ENCODE measurements at regions not wholly inside any gene's neighbourhood (a gene's known extent, or its start where the extent isn't known, plus 50 kb on each side); places are given as distances from the start of the nearest gene placed in this dataset.
A peak's percentile ranks its signal among the peaks of the same experiment; 100 is the strongest.

DNA sequence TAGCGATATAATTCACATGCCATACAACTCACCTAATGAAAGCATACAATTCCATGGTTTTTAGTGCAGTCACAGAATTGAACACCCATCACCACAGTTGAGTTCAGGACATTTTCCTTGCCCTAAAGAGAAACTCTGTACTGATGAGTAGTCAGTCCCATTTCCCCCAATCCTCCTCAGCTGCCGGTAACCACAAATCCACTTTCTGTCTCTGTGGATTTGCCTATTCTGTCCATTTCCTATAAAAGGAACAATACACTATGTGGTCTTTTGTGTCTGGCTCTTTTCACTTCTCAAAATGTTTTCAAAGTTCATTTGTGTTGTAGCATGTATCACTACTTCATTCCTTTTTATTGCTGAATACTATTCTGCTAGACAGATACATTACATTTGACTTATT lies 67.9 kb upstream of the TGM3 start:
- H3K4me1 ChIP-seq (ENCODE audit: insufficient read depth, insufficient read length) = peaks cover 2% of the 10 kb centered on the region
- H3K36me3 ChIP-seq (ENCODE audit: insufficient read depth, insufficient read length, low read length) = no peaks in the 10 kb centered on the region
- H3K4me3 ChIP-seq (ENCODE audit: insufficient read length, low read depth) = no peak overlapping the region
- no peaks in the 10 kb centered on the region for H3K27me3 ChIP-seq (ENCODE audit: insufficient read depth, insufficient read length)
- no peak overlapping the region for H3K9ac ChIP-seq (ENCODE audit: insufficient read length, low read depth)
- H3K9me3 ChIP-seq (ENCODE audit: insufficient read depth, low read length) = no peaks in the 10 kb centered on the region
- no peak for TF ChIP-seq YY1 (IDR thresholded peaks at IDR 0.05; ENCODE audit: insufficient read depth, insufficient read length)
- TF ChIP-seq ZNF274 (IDR thresholded peaks at IDR 0.05; ENCODE audit: low read depth, low read length) = no peak
- TF ChIP-seq SUZ12 (IDR thresholded peaks at IDR 0.05; ENCODE audit: extremely low read depth, insufficient read depth, insufficient read length) = no peak
- no peak for DNase-seq (ENCODE audit: low read depth, low spot score)

DNA sequence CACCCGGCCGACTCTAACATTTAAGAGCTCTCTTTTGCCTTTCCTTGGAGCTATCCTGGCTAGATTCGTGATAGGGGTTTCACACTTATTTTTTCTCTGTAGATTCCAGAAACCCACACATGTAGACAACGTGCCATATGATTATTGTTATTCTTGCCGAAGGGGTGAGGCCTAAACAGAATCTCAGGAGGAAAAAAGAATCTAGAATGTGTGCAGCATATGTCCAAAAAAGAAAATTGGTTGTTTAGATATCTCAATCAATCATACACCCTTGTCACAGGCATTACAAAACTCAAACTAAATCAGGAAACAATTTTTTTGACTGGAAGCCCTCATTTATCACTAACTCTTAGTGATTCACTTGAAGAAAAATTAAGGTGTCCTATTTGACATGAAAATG lies 66.9 kb upstream of the TGM3 start:
- no peak for TF ChIP-seq SUZ12 (IDR thresholded peaks at IDR 0.05; ENCODE audit: extremely low read depth, insufficient read depth, insufficient read length)
- TF ChIP-seq ZNF274 (IDR thresholded peaks at IDR 0.05; ENCODE audit: low read depth, low read length) = no peak
- TF ChIP-seq YY1 (IDR thresholded peaks at IDR 0.05; ENCODE audit: insufficient read depth, insufficient read length) = no peak
- H3K9ac ChIP-seq (ENCODE audit: insufficient read length, low read depth) = no peak overlapping the region
- DNase-seq (ENCODE audit: low read depth, low spot score) = no peak
- H3K4me3 ChIP-seq (ENCODE audit: insufficient read length, low read depth) = no peak overlapping the region
- peaks cover 2% of the 10 kb centered on the region for H3K4me1 ChIP-seq (ENCODE audit: insufficient read depth, insufficient read length)
- no peaks in the 10 kb centered on the region for H3K27me3 ChIP-seq (ENCODE audit: insufficient read depth, insufficient read length)
- H3K9me3 ChIP-seq (ENCODE audit: insufficient read depth, low read length) = no peaks in the 10 kb centered on the region
- H3K36me3 ChIP-seq (ENCODE audit: insufficient read depth, insufficient read length, low read length) = no peaks in the 10 kb centered on the region

DNA sequence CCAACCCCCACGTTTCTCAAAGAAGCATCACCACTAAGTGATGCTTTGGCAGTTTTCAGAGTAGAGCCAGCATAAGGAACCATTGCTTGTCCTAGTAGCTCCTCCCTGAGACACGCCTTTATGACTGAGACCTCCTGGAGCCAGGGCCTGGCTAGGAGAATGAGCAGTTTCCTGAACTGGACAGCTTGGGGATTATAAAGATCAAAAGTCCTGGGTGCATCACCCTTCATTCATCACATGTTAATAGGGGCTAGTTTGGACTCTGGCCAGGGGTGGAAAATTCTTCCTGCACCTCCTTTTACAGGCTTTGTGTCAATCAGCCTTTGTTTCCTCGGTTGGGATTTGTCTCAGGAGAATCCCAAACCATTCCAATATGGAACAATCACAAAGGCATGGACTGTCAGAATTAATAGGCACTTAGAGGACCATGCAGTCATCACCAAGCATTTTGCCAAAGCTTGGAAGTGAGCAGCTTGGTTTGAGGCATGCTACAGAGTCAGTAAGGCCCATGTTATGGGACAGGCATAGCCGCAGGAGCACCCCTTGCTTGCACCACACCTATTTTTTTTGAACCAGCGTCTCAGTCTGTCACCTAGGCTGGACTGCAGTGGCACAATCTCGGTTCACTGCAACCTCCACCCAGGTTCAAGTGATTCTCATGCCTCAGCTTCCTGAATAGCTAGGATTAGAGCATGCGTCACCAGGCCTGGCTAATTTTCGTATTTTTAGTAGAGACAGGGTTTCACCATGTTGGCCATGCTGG lies 64.9 kb upstream of the TGM3 start:
- Histone ChIP-seq H3K4me3 (ENCODE audit: insufficient read length, low read depth) (no peak overlapping the region), H3K9me3 (ENCODE audit: insufficient read depth, low read length) (no peaks in the 10 kb centered on the region), H3K36me3 (ENCODE audit: insufficient read depth, insufficient read length, low read length) (no peaks in the 10 kb centered on the region), H3K9ac (ENCODE audit: insufficient read length, low read depth) (no peak overlapping the region), H3K27me3 (ENCODE audit: insufficient read depth, insufficient read length) (no peaks in the 10 kb centered on the region), H3K4me1 (ENCODE audit: insufficient read depth, insufficient read length) (peaks cover 2% of the 10 kb centered on the region)
- no peak for DNase-seq (ENCODE audit: low read depth, low spot score)
- TF ChIP-seq ZNF274 (IDR thresholded peaks at IDR 0.05; ENCODE audit: low read depth, low read length) (no peak), SUZ12 (IDR thresholded peaks at IDR 0.05; ENCODE audit: extremely low read depth, insufficient read depth, insufficient read length) (no peak), YY1 (IDR thresholded peaks at IDR 0.05; ENCODE audit: insufficient read depth, insufficient read length) (no peak)

DNA sequence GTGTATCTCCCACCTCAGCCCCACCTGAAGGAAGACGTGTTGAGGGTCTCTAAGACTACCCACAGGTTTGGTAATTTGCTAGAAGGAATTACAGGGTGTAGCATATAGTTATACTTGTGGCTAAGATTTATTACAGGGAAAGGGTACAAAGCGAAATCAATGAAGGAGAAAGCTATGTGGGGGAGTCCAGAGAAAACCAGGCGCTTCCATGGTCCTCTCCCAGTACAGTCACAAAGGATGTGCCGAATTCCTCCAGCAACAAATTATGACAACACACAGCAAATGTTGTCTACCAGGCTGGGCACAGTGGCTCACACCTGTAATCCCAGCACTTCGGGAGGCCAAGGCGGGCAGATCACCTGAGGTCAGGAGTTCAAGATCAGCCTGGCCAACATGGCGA lies 64.1 kb upstream of the TGM3 start:
- no peak overlapping the region for H3K4me3 ChIP-seq (ENCODE audit: insufficient read length, low read depth)
- no peaks in the 10 kb centered on the region for H3K9me3 ChIP-seq (ENCODE audit: insufficient read depth, low read length)
- no peaks in the 10 kb centered on the region for H3K36me3 ChIP-seq (ENCODE audit: insufficient read depth, insufficient read length, low read length)
- no peak overlapping the region for H3K9ac ChIP-seq (ENCODE audit: insufficient read length, low read depth)
- no peak for TF ChIP-seq SUZ12 (IDR thresholded peaks at IDR 0.05; ENCODE audit: extremely low read depth, insufficient read depth, insufficient read length)
- TF ChIP-seq YY1 (IDR thresholded peaks at IDR 0.05; ENCODE audit: insufficient read depth, insufficient read length) = no peak
- TF ChIP-seq ZNF274 (IDR thresholded peaks at IDR 0.05; ENCODE audit: low read depth, low read length) = no peak
- no peak for DNase-seq (ENCODE audit: low read depth, low spot score)
- no peaks in the 10 kb centered on the region for H3K27me3 ChIP-seq (ENCODE audit: insufficient read depth, insufficient read length)
- H3K4me1 ChIP-seq (ENCODE audit: insufficient read depth, insufficient read length) = peaks cover 2% of the 10 kb centered on the region

DNA sequence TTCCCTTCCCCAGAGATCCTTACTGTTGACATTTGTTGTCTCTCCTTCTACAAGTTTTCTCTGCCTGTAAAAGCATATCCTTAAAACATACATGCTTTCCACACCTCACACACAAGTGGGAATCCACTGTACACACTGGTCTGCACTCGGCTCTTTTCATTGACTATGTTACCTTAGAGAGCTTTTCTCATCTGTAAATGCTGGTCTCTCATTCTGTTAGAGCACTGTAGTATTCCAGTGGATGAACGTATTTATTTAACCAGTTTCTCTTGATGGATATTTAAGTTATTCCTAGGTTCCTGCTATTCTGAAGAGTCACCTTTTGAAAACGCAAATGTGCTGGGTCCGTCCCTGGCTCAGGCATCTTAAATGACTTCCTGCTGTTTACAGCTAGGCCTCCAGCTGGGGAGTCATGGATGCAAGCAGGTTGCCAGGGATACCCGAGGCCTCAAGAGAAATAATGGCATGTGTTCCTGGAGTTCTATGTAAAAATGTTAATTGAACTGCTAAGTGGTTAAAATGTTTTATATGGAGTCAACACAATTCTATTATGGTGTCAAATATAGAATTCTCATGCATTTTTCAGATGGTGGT lies 61.1 kb upstream of the TGM3 start:
- no peak overlapping the region for H3K9ac ChIP-seq (ENCODE audit: insufficient read length, low read depth)
- peak; percentile 63 for DNase-seq (ENCODE audit: low read depth, low spot score)
- no peaks in the 10 kb centered on the region for H3K36me3 ChIP-seq (ENCODE audit: insufficient read depth, insufficient read length, low read length)
- no peaks in the 10 kb centered on the region for H3K27me3 ChIP-seq (ENCODE audit: insufficient read depth, insufficient read length)
- peaks cover 2% of the 10 kb centered on the region for H3K4me1 ChIP-seq (ENCODE audit: insufficient read depth, insufficient read length)
- no peaks in the 10 kb centered on the region for H3K9me3 ChIP-seq (ENCODE audit: insufficient read depth, low read length)
- TF ChIP-seq SUZ12 (IDR thresholded peaks at IDR 0.05; ENCODE audit: extremely low read depth, insufficient read depth, insufficient read length) (no peak), YY1 (IDR thresholded peaks at IDR 0.05; ENCODE audit: insufficient read depth, insufficient read length) (no peak), ZNF274 (IDR thresholded peaks at IDR 0.05; ENCODE audit: low read depth, low read length) (no peak)
- H3K4me3 ChIP-seq (ENCODE audit: insufficient read length, low read depth) = no peak overlapping the region

DNA sequence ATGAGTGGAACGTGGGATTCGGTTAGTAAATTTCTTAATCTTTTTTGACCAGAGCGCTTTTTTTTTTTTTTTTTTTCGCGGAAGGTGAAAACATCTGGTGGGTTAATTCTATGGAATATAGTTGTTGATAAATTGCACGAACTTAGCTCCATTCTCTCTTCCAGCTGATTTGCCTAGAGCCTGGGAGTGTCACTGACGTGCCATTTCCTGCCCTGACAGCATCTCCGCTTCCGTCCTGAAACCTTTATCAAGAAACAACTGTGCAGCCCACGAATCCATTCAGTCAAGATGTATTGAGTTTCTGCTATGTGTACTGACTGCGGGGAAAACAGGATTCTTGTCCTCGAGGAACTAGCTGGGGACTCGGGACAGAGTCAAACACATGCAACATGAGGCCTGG lies 59.5 kb upstream of the TGM3 start:
- TF ChIP-seq ZNF274 (IDR thresholded peaks at IDR 0.05; ENCODE audit: low read depth, low read length) (no peak), SUZ12 (IDR thresholded peaks at IDR 0.05; ENCODE audit: extremely low read depth, insufficient read depth, insufficient read length) (no peak), YY1 (IDR thresholded peaks at IDR 0.05; ENCODE audit: insufficient read depth, insufficient read length) (no peak)
- no peak for DNase-seq (ENCODE audit: low read depth, low spot score)
- Histone ChIP-seq H3K36me3 (ENCODE audit: insufficient read depth, insufficient read length, low read length) (no peaks in the 10 kb centered on the region), H3K27me3 (ENCODE audit: insufficient read depth, insufficient read length) (no peaks in the 10 kb centered on the region), H3K9ac (ENCODE audit: insufficient read length, low read depth) (no peak overlapping the region), H3K4me3 (ENCODE audit: insufficient read length, low read depth) (no peak overlapping the region), H3K4me1 (ENCODE audit: insufficient read depth, insufficient read length) (no peaks in the 10 kb centered on the region), H3K9me3 (ENCODE audit: insufficient read depth, low read length) (no peaks in the 10 kb centered on the region)

DNA sequence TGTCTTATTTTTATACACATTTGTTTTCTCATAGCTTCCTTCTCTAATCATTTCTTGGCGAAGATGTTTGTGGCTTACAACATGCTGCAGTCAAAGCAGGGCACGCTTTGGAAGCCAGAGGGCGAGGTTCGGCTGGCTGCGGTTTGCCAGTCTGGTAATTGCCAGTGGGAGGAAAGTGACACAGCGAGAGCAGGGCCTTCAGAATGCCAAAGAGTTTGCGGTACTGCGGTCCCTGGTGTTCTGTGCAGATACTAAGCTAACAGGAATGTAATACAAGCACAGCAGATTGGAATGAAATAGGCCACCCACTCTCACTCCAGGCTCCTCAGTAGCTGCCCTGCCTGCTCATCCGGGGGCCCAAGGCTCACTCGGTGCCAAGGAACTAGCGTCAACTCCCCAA lies 58.7 kb upstream of the TGM3 start:
- no peaks in the 10 kb centered on the region for H3K36me3 ChIP-seq (ENCODE audit: insufficient read depth, insufficient read length, low read length)
- no peak for DNase-seq (ENCODE audit: low read depth, low spot score)
- H3K9me3 ChIP-seq (ENCODE audit: insufficient read depth, low read length) = no peaks in the 10 kb centered on the region
- TF ChIP-seq SUZ12 (IDR thresholded peaks at IDR 0.05; ENCODE audit: extremely low read depth, insufficient read depth, insufficient read length) = no peak
- no peak for TF ChIP-seq YY1 (IDR thresholded peaks at IDR 0.05; ENCODE audit: insufficient read depth, insufficient read length)
- TF ChIP-seq ZNF274 (IDR thresholded peaks at IDR 0.05; ENCODE audit: low read depth, low read length) = no peak
- no peaks in the 10 kb centered on the region for H3K27me3 ChIP-seq (ENCODE audit: insufficient read depth, insufficient read length)
- no peak overlapping the region for H3K9ac ChIP-seq (ENCODE audit: insufficient read length, low read depth)
- no peak overlapping the region for H3K4me3 ChIP-seq (ENCODE audit: insufficient read length, low read depth)
- H3K4me1 ChIP-seq (ENCODE audit: insufficient read depth, insufficient read length) = no peaks in the 10 kb centered on the region

All from NT2/D1 (cell line).